ENCODE measurements at regions not wholly inside any gene's neighbourhood (a gene's known extent, or its start where the extent isn't known, plus 50 kb on each side); places are given as distances from the start of the nearest gene placed in this dataset.

DNA sequence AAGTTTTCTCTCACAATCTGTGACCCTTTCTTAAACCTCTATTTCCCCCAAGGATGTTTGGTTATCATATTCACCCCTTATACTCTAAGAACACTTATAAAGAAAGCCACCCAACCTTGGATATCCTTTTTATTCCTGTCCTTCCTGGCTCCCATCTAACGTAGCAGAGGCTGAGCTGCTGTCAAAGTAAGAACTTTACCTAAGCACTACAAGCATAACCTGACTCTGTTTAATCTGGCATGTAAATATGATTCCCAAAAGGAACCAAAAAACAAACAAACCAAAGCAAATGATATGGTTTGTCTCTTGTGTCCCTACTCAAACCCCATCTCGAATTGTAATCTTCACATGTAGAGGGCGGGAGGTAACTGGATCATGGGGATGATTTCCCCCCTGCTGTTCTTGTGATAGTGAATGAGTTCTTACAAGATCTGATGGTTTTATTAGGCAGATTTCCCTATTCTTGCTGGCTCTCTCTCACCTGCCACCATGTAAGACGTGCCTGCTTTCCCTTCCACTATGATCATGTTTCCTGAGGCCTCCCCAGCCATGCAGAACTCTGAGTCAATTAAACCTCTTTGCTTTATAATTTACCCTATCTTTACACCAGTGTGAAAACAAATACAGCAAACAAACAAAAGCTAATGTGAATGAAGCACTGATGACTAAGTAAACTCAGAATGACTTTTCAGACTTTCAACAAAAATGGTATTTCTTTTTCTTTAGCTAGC lies 72.7 kb upstream of the SPOPL start:
- H3K27me3 ChIP-seq (ENCODE audit: insufficient read depth, low read length) = no peaks in the 10 kb centered on the region
- TF ChIP-seq, protein P1, sequence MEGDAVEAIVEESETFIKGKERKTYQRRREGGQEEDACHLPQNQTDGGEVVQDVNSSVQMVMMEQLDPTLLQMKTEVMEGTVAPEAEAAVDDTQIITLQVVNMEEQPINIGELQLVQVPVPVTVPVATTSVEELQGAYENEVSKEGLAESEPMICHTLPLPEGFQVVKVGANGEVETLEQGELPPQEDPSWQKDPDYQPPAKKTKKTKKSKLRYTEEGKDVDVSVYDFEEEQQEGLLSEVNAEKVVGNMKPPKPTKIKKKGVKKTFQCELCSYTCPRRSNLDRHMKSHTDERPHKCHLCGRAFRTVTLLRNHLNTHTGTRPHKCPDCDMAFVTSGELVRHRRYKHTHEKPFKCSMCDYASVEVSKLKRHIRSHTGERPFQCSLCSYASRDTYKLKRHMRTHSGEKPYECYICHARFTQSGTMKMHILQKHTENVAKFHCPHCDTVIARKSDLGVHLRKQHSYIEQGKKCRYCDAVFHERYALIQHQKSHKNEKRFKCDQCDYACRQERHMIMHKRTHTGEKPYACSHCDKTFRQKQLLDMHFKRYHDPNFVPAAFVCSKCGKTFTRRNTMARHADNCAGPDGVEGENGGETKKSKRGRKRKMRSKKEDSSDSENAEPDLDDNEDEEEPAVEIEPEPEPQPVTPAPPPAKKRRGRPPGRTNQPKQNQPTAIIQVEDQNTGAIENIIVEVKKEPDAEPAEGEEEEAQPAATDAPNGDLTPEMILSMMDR (conservative IDR thresholded peaks at IDR 0.05) = no peak
- Mint-ChIP-seq H3K4me1 (peaks cover 5 to 12% of the 10 kb centered on the region in 2 experiments), H3K9me3 (peaks cover 28 to 32% of the 10 kb centered on the region in 2 experiments), H3K27me3 (ENCODE audit: low read depth) (no peaks in the 10 kb centered on the region), H3K27ac (peak overlapping the region in 1 of 3 experiments; percentile 23; a peak in 2 of 7 replicates), H3K36me3 (ENCODE audit: insufficient read depth in 1 of 3, low read depth in 3 of 3) (peaks cover 13 to 34% (median 22%) of the 10 kb centered on the region in 3 experiments), H3K4me3 (no peak overlapping the region)
- H3K18ac ChIP-seq (ENCODE audit: insufficient read length, low read depth, low read length) = no peak overlapping the region
- no peak overlapping the region for H2BK5ac ChIP-seq (ENCODE audit: insufficient read length, low read length)
- H3K79me2 ChIP-seq (ENCODE audit: insufficient read depth, low read length) = no peaks in the 10 kb centered on the region
- no peak overlapping the region for H3K56ac ChIP-seq (ENCODE audit: insufficient read length, low read depth, low read length)
- H2BK12ac ChIP-seq (ENCODE audit: insufficient read length, low read depth, low read length) = no peak overlapping the region
- H2BK120ac ChIP-seq (ENCODE audit: low read depth, low read length, poor library complexity, severe bottlenecking) = no peak overlapping the region
- no peak overlapping the region for H4K5ac ChIP-seq (ENCODE audit: insufficient read length, low read depth, low read length)
- no peaks in the 10 kb centered on the region for H3K23me2 ChIP-seq (ENCODE audit: insufficient read length, low read depth, low read length, poor library complexity, severe bottlenecking)
- H4K20me1 ChIP-seq (ENCODE audit: control insufficient read depth, insufficient read depth, insufficient read length) = no peaks in the 10 kb centered on the region
- no peak overlapping the region for H3K27ac ChIP-seq (ENCODE audit: insufficient read length, low read depth, low read length)
- H2AFZ ChIP-seq (ENCODE audit: low read length) = no peak overlapping the region
- H3K9me3 ChIP-seq (ENCODE audit: control insufficient read depth, low read depth, low read length) = no peaks in the 10 kb centered on the region
- no peak overlapping the region for H3K4ac ChIP-seq (ENCODE audit: low read depth, low read length)
- no peaks in the 10 kb centered on the region for H3K4me1 ChIP-seq (ENCODE audit: insufficient read depth, low read length)
- H4K8ac ChIP-seq (replicated peaks; ENCODE audit: insufficient read length, low read depth, low read length) = no peak overlapping the region
- H4K91ac ChIP-seq (ENCODE audit: insufficient read length, low read depth, low read length) = no peak overlapping the region
- H3K14ac ChIP-seq (ENCODE audit: insufficient read depth, low read length) = no peak overlapping the region
- no peak overlapping the region for H2BK15ac ChIP-seq (ENCODE audit: low read depth, low read length)
- no peaks in the 10 kb centered on the region for H3K79me1 ChIP-seq (ENCODE audit: insufficient read depth, low read depth, low read length, poor library complexity, severe bottlenecking)
- no peak overlapping the region for H3K23ac ChIP-seq (ENCODE audit: insufficient read length, low read depth, low read length)
- no peak overlapping the region for H2AK5ac ChIP-seq (ENCODE audit: insufficient read length, low read length)
- no peak for DNase-seq
- H3K9ac ChIP-seq (ENCODE audit: extremely low read depth, insufficient read length, low read length) = no peak overlapping the region
- H3T11ph ChIP-seq (ENCODE audit: low read length) = no peak overlapping the region
- H2BK20ac ChIP-seq (ENCODE audit: low read depth, low read length, poor library complexity, severe bottlenecking) = no peak overlapping the region
- no peak overlapping the region for H3K4me2 ChIP-seq (ENCODE audit: insufficient read depth, insufficient read length, low read length)
- WGBS (ENCODE audit: extremely low coverage, insufficient read length, low lambda C conversion rate) = no CpG with 5 or more reads among the region's 4 CpGs

Measured in H9 (cell line).